Colonic mucosa (tissue), 4 donors: ENCODE measurements at regions not wholly inside any gene's neighbourhood (a gene's known extent, or its start where the extent isn't known, plus 50 kb on each side); places are given as distances from the start of the nearest gene placed in this dataset.

Experiments used
- DNase-seq: peaks from one replicate; pipeline ENCODE4 v3.0.0-alpha.2; 2020
- H3K27ac ChIP-seq: fragments of 200-600 bp; one replicate; pipeline ENCODE4 v1.8.0; 2021
- H3K27me3 ChIP-seq: fragments of 200-600 bp; one replicate; pipeline ENCODE4 v1.8.0; 2021
- H3K36me3 ChIP-seq: fragments of 200-600 bp; one replicate; pipeline ENCODE4 v1.8.0; 2021
- H3K4me1 ChIP-seq: fragments of 200-600 bp; one replicate; pipeline ENCODE4 v1.8.0; 2021; ENCODE audit warnings: mild to moderate bottlenecking
- H3K4me3 ChIP-seq: fragments of 200-600 bp; one replicate; pipeline ENCODE4 v1.8.0; 2021
- H3K9ac ChIP-seq, 2 donors: one replicate each; pipeline ENCODE4 v1.7.0; 2013; ENCODE audit warnings: control low read depth in 2 of 2, low read depth in 2 of 2, low read length in 2 of 2
- H3K9me3 ChIP-seq: fragments of 200-600 bp; one replicate; pipeline ENCODE4 v1.8.0; 2021
- CTCF ChIP-seq: fragments of 200-600 bp; IDR thresholded peaks from one replicate; pipeline ENCODE4 v1.8.0; 2022; ENCODE audit warnings: antibody characterized with exemption, mild to moderate bottlenecking
- intact Hi-C: fragments of 100-400 bp; cut with DNase I; formaldehyde crosslinking; loops from one replicate; pipeline ENCODE4 v1.14.1; 2022
- donor health status: healthy.
- donor health status: DM: no; HTN: no; CAD: no.
- donor health status: DM: no; HTN: no; CAD: no.

- Histone ChIP-seq H3K4me1 (no peaks in the 10 kb centered on the region), H3K36me3 (no peaks in the 10 kb centered on the region), H3K27ac (no peak overlapping the region), H3K9ac (no peak overlapping the region), H3K9me3 (no peaks in the 10 kb centered on the region), H3K4me3 (no peak overlapping the region), H3K27me3 (no peaks in the 10 kb centered on the region)
- DNase-seq = no peak
- TF ChIP-seq CTCF = no peak
- intact Hi-C loops = loop anchor here (5.0 kb wide), 1 partner anchor 753 kb away; no protein-coding TSS in a partner anchor
Observed at GRCh38 chr20:24164360-24164759, 175.8 kb upstream of the GGTLC1 start.

- no peak overlapping the region for H3K27ac ChIP-seq
- intact Hi-C loops = loop anchor here (5.0 kb wide), 1 partner anchor 754 kb away; no protein-coding TSS in a partner anchor
- TF ChIP-seq CTCF = no peak
- DNase-seq = no peak
- H3K36me3 ChIP-seq = no peaks in the 10 kb centered on the region
- no peak overlapping the region for H3K4me3 ChIP-seq
- no peaks in the 10 kb centered on the region for H3K27me3 ChIP-seq
- no peaks in the 10 kb centered on the region for H3K4me1 ChIP-seq
- no peak overlapping the region for H3K9ac ChIP-seq
- no peaks in the 10 kb centered on the region for H3K9me3 ChIP-seq
Observed at GRCh38 chr20:24163506-24163905, 174.9 kb upstream of the GGTLC1 start.

GRCh38 chr20:24160563-24161281, 172.1 kb upstream of the GGTLC1 start:
- no peak overlapping the region for H3K27ac ChIP-seq
- H3K4me1 ChIP-seq = no peaks in the 10 kb centered on the region
- H3K4me3 ChIP-seq = no peak overlapping the region
- H3K27me3 ChIP-seq = no peaks in the 10 kb centered on the region
- no peak overlapping the region for H3K9ac ChIP-seq
- DNase-seq = peak; percentile 37
- H3K36me3 ChIP-seq = no peaks in the 10 kb centered on the region
- intact Hi-C loops = loop anchor here (5.0 kb wide), 1 partner anchor 757 kb away; no protein-coding TSS in a partner anchor
- TF ChIP-seq CTCF = peak; percentile 58
- no peaks in the 10 kb centered on the region for H3K9me3 ChIP-seq

GRCh38 chr20:24158281-24158680, 169.7 kb upstream of the GGTLC1 start:
- H3K9ac ChIP-seq = no peak overlapping the region
- H3K27me3 ChIP-seq = no peaks in the 10 kb centered on the region
- no peaks in the 10 kb centered on the region for H3K4me1 ChIP-seq
- no peak for DNase-seq
- intact Hi-C loops = no loop called here
- no peak for TF ChIP-seq CTCF
- no peaks in the 10 kb centered on the region for H3K36me3 ChIP-seq
- H3K27ac ChIP-seq = no peak overlapping the region
- no peaks in the 10 kb centered on the region for H3K9me3 ChIP-seq
- H3K4me3 ChIP-seq = no peak overlapping the region

GRCh38 chr20:24157213-24157612, 168.6 kb upstream of the GGTLC1 start:
- Histone ChIP-seq H3K36me3 (no peaks in the 10 kb centered on the region), H3K27ac (no peak overlapping the region), H3K9me3 (no peaks in the 10 kb centered on the region), H3K4me1 (no peaks in the 10 kb centered on the region), H3K9ac (no peak overlapping the region), H3K4me3 (no peak overlapping the region), H3K27me3 (no peaks in the 10 kb centered on the region)
- no peak for DNase-seq
- intact Hi-C loops = no loop called here
- no peak for TF ChIP-seq CTCF
